IPS DF 19.7 (cell line): ENCODE measurements at regions not wholly inside any gene's neighbourhood (a gene's known extent, or its start where the extent isn't known, plus 50 kb on each side); places are given as distances from the start of the nearest gene placed in this dataset.
"Not testable (repeated sequence)": the region's sequence is repeated elsewhere in the genome, so short reads cannot be mapped to it uniquely, and the experiment has no call there.

Source experiments
- DNase-seq: peaks from one replicate; pipeline ENCODE4 v3.0.0-alpha.2; 2013; ENCODE audit warnings: low read depth, low spot score

GRCh38 chr16:29114574-29114973 lies 129.7 kb downstream of the LAT start:
- no peak for DNase-seq

- DNase-seq, result not testable (repeated sequence)
Observed at GRCh38 chr16:29113446-29113845, 128.6 kb downstream of the LAT start.

GRCh38 chr16:29112755-29113347 lies 128.0 kb downstream of the LAT start:
- no peak for DNase-seq

- not testable (repeated sequence) for DNase-seq
Observed at GRCh38 chr16:29111901-29112680, 127.2 kb downstream of the LAT start.

- no peak for DNase-seq
Observed at GRCh38 chr16:29111421-29111820, 126.6 kb downstream of the LAT start.

- not testable (repeated sequence) for DNase-seq
Observed at GRCh38 chr16:29108625-29109169, 123.8 kb downstream of the LAT start.

- no peak for DNase-seq
Observed at GRCh38 chr16:29107299-29107698, 122.4 kb downstream of the LAT start.

GRCh38 chr16:29106259-29106908 lies 121.5 kb downstream of the LAT start:
- not testable (repeated sequence) for DNase-seq

GRCh38 chr16:29104600-29104999 lies 119.7 kb downstream of the LAT start:
- DNase-seq, result not testable (repeated sequence)

- DNase-seq, result not testable (repeated sequence)
Observed at GRCh38 chr16:29097965-29098364, 113.1 kb downstream of the LAT start.

- DNase-seq, result not testable (repeated sequence)
Observed at GRCh38 chr16:29094729-29095624, 110.1 kb downstream of the LAT start.

GRCh38 chr16:29094325-29094724 lies 109.5 kb downstream of the LAT start:
- DNase-seq, result not testable (repeated sequence)

GRCh38 chr16:29089679-29090078 lies 104.8 kb downstream of the LAT start:
- not testable (repeated sequence) for DNase-seq

GRCh38 chr16:29087673-29088072 lies 102.8 kb downstream of the LAT start:
- DNase-seq, result not testable (repeated sequence)

GRCh38 chr16:29081829-29082639 lies 97.2 kb downstream of the LAT start:
- DNase-seq, result not testable (repeated sequence)

GRCh38 chr16:29074554-29075402 lies 89.9 kb downstream of the LAT start:
- DNase-seq, result not testable (repeated sequence)

- not testable (repeated sequence) for DNase-seq
Observed at GRCh38 chr16:29062235-29062634, 77.4 kb downstream of the LAT start.

GRCh38 chr16:29061467-29061921 lies 76.6 kb downstream of the LAT start:
- not testable (repeated sequence) for DNase-seq
